Esophagus muscularis mucosa (tissue), 4 donors: ENCODE measurements at regions not wholly inside any gene's neighbourhood (a gene's known extent, or its start where the extent isn't known, plus 50 kb on each side); places are given as distances from the start of the nearest gene placed in this dataset.

Experiments
- DNase-seq: peaks from one replicate; pipeline ENCODE4 v3.0.0-alpha.2; 2017; ENCODE audit errors: extremely low spot score
- H3K27ac ChIP-seq, 4 donors: fragments of 200-600 bp; sonication (generic); replicated peaks in 1 of 4; 1 replicate in 3 of 4; 2 replicates in 1 of 4; pipeline ENCODE4 v1.5.1; 2016 to 2019; ENCODE audit warnings: mild to moderate bottlenecking in 1 of 4
- H3K27me3 ChIP-seq, 4 donors: fragments of 200-600 bp; sonication (generic); one replicate each; pipeline versions ENCODE4 v1.5.1 to v1.6.0; 2016 to 2019
- H3K36me3 ChIP-seq, 4 donors: fragments of 200-600 bp; sonication (generic); one replicate each; pipeline ENCODE4 v1.5.1; 2016 to 2019
- H3K4me1 ChIP-seq, 4 donors: fragments of 200-600 bp; sonication (generic); one replicate each; pipeline ENCODE4 v1.5.1; 2016 to 2019
- H3K4me3 ChIP-seq, 4 donors: fragments of 200-600 bp; sonication (generic); 1 replicate in 2 of 4; 2 replicates in 2 of 4; pipeline ENCODE4 v1.5.1; 2016 to 2019; ENCODE audit warnings: mild to moderate bottlenecking in 4 of 4, moderate library complexity in 1 of 4
- H3K9me3 ChIP-seq, 4 donors: fragments of 200-600 bp; sonication (generic); 1 replicate in 3 of 4; 2 replicates in 1 of 4; pipeline ENCODE4 v1.5.1; 2016 to 2019
- EP300 ChIP-seq: sonication (generic); formaldehyde crosslinking; IDR thresholded peaks from one replicate; pipeline ENCODE4 v1.6.1; 2017; ENCODE audit warnings: antibody characterized with exemption
- POLR2A ChIP-seq: fragments of 450-650 bp; IDR thresholded peaks from one replicate; pipeline ENCODE4 v1.6.1; 2017; ENCODE audit warnings: antibody characterized with exemption, moderate library complexity, mild to moderate bottlenecking, low read depth
- POLR2AphosphoS5 ChIP-seq, 2 donors: sonication (generic); formaldehyde crosslinking; IDR thresholded peaks; one replicate each; pipeline ENCODE4 v1.6.1; 2017; ENCODE audit warnings: antibody characterized with exemption in 2 of 2
- WGBS: methylation state at CpG from one replicate; pipeline ENCODE4 v1.1.5; 2018; 5-methylcytosine and 5-hydroxymethylcytosine counted together
- intact Hi-C: fragments of 100-400 bp; cut with DNase I; formaldehyde crosslinking; loops from one replicate; pipeline ENCODE4 v1.15.1; 2023
- TF ChIP-seq, protein P1 (sequence below), 3 experiments: fragments of 200-600 bp in 2 of 3; fragments of 450-650 bp in 1 of 3; sonication (generic) in 2 of 3; IDR thresholded peaks; one replicate each; pipeline ENCODE4 v1.5.1; 2017 to 2019; ENCODE audit warnings: antibody characterized with exemption in 3 of 3, mild to moderate bottlenecking in 2 of 3, moderate library complexity in 1 of 3

DNA sequence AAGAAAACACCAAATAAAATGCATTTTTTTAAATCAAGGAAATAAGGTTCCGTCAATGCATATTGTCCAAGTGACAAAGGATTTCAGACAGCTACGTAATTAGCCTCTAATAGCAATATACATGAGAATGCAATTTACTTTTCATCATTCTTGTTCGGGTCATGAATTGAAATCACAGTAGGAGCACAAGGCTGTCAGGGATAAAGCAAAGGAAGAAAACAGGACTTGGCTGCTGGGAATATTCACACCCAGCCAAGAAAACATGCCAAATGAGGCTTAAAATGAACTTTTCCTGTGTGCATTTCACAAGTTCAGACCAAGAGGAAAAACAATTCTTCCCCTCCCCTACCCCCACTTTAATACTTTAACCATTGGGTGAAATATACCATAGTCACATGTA, 188.6 kb downstream of the CWF19L2 start:
- no peaks in the 10 kb centered on the region for H3K9me3 ChIP-seq
- intact Hi-C loops: no loop called here
- H3K27ac ChIP-seq: no peak overlapping the region
- DNase-seq: no peak
- no peak for TF ChIP-seq POLR2A
- TF ChIP-seq, protein P1, sequence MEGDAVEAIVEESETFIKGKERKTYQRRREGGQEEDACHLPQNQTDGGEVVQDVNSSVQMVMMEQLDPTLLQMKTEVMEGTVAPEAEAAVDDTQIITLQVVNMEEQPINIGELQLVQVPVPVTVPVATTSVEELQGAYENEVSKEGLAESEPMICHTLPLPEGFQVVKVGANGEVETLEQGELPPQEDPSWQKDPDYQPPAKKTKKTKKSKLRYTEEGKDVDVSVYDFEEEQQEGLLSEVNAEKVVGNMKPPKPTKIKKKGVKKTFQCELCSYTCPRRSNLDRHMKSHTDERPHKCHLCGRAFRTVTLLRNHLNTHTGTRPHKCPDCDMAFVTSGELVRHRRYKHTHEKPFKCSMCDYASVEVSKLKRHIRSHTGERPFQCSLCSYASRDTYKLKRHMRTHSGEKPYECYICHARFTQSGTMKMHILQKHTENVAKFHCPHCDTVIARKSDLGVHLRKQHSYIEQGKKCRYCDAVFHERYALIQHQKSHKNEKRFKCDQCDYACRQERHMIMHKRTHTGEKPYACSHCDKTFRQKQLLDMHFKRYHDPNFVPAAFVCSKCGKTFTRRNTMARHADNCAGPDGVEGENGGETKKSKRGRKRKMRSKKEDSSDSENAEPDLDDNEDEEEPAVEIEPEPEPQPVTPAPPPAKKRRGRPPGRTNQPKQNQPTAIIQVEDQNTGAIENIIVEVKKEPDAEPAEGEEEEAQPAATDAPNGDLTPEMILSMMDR (IDR thresholded peaks at IDR 0.05): no peak
- no peak for TF ChIP-seq POLR2AphosphoS5 (IDR thresholded peaks at IDR 0.05)
- no peak for TF ChIP-seq EP300
- no peaks in the 10 kb centered on the region for H3K27me3 ChIP-seq
- WGBS: 76% methylated on average over 3 of the region's 3 CpGs
- H3K36me3 ChIP-seq: no peaks in the 10 kb centered on the region
- no peak overlapping the region for H3K4me3 ChIP-seq
- no peaks in the 10 kb centered on the region for H3K4me1 ChIP-seq

DNA sequence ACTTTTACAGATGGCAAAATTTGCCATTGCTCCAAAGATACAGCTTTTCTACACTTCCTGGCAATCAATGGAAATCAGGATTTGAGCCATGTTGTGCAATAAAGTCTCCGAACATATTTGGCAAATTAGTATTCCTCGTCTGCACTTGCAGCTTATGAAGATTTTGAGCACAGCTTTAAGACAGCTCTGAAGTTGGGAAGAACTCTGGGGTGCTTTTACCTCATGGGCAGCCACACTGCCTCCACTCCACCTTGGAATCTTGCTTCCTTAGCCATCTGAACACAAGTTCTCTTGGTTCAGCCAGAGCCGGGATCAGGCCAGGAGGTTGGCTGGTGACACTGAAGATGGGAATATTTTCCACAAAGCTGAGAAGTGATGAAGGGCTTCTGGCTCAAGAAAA, 191.2 kb downstream of the CWF19L2 start:
- no peak for TF ChIP-seq EP300
- 79% methylated on average over 3 of the region's 3 CpGs for WGBS
- Histone ChIP-seq H3K4me3 (no peak overlapping the region), H3K27ac (no peak overlapping the region), H3K9me3 (no peaks in the 10 kb centered on the region), H3K36me3 (no peaks in the 10 kb centered on the region), H3K4me1 (no peaks in the 10 kb centered on the region), H3K27me3 (no peaks in the 10 kb centered on the region)
- peak; percentile 74 for DNase-seq
- intact Hi-C loops: no loop called here

DNA sequence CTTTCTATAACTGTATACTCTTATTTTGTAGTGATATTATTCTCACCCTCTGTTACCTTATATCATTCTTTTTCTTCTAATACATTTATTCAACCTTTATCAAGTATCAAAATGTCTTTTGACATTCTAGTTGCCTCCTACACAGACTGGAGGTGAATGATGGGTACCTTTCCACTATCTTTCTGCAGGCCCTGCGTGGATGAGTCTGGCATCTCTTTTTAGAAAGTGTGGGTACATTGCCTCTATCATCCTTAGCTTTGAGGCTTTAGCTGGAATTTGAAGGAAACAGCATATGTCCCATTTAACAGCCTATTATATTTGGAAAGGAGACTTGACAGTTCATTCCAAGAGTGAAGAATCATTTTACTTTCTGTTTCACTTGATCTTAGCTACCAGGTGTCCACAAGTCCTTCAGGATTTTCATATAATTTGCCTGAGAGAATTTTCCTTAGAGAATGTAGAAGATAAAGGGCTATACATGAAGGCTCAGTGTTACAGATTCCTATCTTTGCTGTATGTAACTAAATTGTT, 192.0 kb downstream of the CWF19L2 start:
- H3K4me3 ChIP-seq: no peak overlapping the region
- no peaks in the 10 kb centered on the region for H3K36me3 ChIP-seq
- WGBS: 85% methylated on average over 1 of the region's 1 CpG
- H3K4me1 ChIP-seq: no peaks in the 10 kb centered on the region
- no peak for TF ChIP-seq POLR2A
- TF ChIP-seq EP300: no peak
- TF ChIP-seq, protein P1 (IDR thresholded peaks at IDR 0.05): no peak
- TF ChIP-seq POLR2AphosphoS5 (IDR thresholded peaks at IDR 0.05): no peak
- no peak overlapping the region for H3K27ac ChIP-seq
- no peaks in the 10 kb centered on the region for H3K27me3 ChIP-seq
- H3K9me3 ChIP-seq: no peaks in the 10 kb centered on the region
- peak; percentile 31 for DNase-seq
- intact Hi-C loops: no loop called here

DNA sequence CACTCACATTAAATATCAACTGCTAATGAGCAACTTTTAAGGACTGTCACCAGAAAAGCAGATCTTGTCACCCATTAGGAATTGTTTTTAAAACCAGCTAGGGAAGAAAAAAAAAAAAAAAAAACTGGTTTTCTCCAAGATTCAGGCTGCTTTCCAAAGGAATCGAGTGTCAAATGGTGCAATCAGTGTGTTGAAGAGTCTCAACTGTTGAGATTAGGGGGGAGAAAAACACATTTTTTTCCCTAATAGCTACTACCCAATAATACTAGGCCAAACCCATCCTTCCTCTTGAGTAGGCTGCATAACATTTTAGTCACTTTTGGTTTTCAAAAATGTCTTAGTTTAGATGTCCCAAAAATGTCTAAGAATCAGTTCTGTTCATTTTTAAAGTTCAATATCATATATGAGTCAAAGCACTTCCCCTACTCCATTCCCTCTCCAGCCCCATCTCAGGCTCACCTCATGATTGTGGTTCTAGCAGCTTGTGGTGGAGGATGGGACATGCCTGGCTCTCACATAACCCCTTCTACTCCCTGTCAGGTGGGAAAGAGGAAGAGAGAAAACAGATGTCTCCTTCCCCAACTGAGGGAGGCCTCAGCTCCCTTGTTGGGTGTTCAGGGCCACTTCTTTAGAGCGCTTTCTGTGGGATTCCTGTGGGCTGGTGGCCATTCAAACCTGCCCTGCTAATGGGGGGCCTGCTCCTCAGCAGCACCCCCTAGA, 193.6 kb downstream of the CWF19L2 start:
- Histone ChIP-seq H3K9me3 (no peaks in the 10 kb centered on the region), H3K27me3 (peaks cover 0 to 7% (median 0%) of the 10 kb centered on the region in 4 donors), H3K4me3 (no peak overlapping the region), H3K36me3 (no peaks in the 10 kb centered on the region), H3K4me1 (no peaks in the 10 kb centered on the region), H3K27ac (peak overlapping the region in 1 of 4 donors; percentile 5)
- peak; percentile 87 for DNase-seq
- 65% methylated on average over 2 of the region's 2 CpGs for WGBS
- no peak for TF ChIP-seq POLR2A
- TF ChIP-seq, protein P1 (IDR thresholded peaks at IDR 0.05): no peak
- no peak for TF ChIP-seq POLR2AphosphoS5 (IDR thresholded peaks at IDR 0.05)
- TF ChIP-seq EP300: no peak
- intact Hi-C loops: no loop called here

DNA sequence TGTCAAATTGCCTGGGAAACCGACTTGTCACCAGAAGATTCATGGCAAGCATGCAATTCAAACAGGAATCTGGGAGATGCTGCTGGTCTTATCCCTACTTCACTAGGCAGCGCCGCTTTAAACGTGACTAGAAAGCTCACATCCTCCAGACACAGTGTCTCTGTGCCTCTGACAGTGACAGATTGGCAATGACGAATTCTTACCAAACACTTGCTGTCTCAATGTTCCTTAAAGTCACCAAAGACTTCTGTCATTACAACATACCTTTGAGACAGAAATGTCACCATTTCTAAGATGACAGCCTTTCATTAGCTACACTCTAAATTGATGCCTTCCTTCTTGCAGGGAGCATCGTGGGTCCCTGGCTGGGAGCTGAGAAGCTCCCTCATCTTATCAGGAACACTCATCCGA, 197.8 kb downstream of the CWF19L2 start:
- no peak for TF ChIP-seq POLR2A
- TF ChIP-seq POLR2AphosphoS5 (IDR thresholded peaks at IDR 0.05): no peak
- TF ChIP-seq, protein P1 (IDR thresholded peaks at IDR 0.05): no peak
- TF ChIP-seq EP300: no peak
- Histone ChIP-seq H3K9me3 (no peaks in the 10 kb centered on the region), H3K4me3 (no peak overlapping the region), H3K27ac (no peak overlapping the region), H3K36me3 (no peaks in the 10 kb centered on the region), H3K27me3 (peaks cover 0 to 15% (median 0%) of the 10 kb centered on the region in 4 donors), H3K4me1 (no peaks in the 10 kb centered on the region)
- DNase-seq: peak; percentile 14
- intact Hi-C loops: no loop called here
- 51% methylated on average over 7 of the region's 7 CpGs for WGBS
